ENCODE measurements at regions not wholly inside any gene's neighbourhood (a gene's known extent, or its start where the extent isn't known, plus 50 kb on each side); places are given as distances from the start of the nearest gene placed in this dataset.

DNA sequence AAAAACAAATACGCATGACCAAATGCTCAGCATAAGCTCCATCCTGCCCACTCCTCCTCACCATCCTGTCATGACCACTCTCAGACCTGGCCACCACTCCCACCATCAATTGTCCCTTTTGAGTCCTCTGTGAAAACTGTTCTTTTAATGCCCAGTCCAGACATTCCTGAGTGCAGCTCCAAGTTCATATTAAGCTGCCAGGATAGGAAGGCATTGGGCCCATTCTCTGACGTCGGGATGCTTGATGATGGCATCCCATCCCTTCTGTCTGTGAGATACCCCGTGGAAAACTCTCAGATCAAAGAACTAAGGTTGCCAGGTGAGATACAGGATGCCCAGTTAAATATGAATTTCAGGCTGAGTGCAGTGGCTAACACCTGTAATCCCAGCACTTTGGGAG, 89.9 kb upstream of the KIF5B start:
- Histone ChIP-seq H3K27ac (ENCODE audit: extremely low read depth, low read depth, low read length) (no peak overlapping the region), H3K9me3 (ENCODE audit: control insufficient read depth, insufficient read depth, low read depth, low read length) (no peaks in the 10 kb centered on the region), H3K4me1 (ENCODE audit: control insufficient read depth, insufficient read depth, low read length) (peaks cover 13% of the 10 kb centered on the region), H3K36me3 (ENCODE audit: control insufficient read depth in 2 of 2, insufficient read depth in 1 of 2, low read length in 2 of 2) (no peaks in the 10 kb centered on the region), H3K4me3 (ENCODE audit: low read depth, low read length) (no peak overlapping the region)
- ChIA-PET CTCF (interaction anchor here (0.5 to 0.6 kb wide), 2 partner anchors 13 to 69 kb away, joined by 3 read pairs; no protein-coding TSS in a partner anchor), POLR2A (no interaction called here)
- TF ChIP-seq ZXDB (tag by site-specific recombination; IDR thresholded peaks at IDR 0.05) (no peak), ZSCAN16 (tag by site-specific recombination; IDR thresholded peaks at IDR 0.05) (no peak), ZNF521 (tag by site-specific recombination; IDR thresholded peaks at IDR 0.05) (no peak), ZBTB21 (tag by site-specific recombination; IDR thresholded peaks at IDR 0.05) (no peak), KLF16 (tag by site-specific recombination; IDR thresholded peaks at IDR 0.05) (no peak), SALL2 (tag by site-specific recombination; IDR thresholded peaks at IDR 0.05; ENCODE audit: borderline replicate concordance) (no peak), ZNF266 (tag by site-specific recombination; IDR thresholded peaks at IDR 0.05; ENCODE audit: low read depth) (no peak)
- TF ChIP-seq, protein P1, sequence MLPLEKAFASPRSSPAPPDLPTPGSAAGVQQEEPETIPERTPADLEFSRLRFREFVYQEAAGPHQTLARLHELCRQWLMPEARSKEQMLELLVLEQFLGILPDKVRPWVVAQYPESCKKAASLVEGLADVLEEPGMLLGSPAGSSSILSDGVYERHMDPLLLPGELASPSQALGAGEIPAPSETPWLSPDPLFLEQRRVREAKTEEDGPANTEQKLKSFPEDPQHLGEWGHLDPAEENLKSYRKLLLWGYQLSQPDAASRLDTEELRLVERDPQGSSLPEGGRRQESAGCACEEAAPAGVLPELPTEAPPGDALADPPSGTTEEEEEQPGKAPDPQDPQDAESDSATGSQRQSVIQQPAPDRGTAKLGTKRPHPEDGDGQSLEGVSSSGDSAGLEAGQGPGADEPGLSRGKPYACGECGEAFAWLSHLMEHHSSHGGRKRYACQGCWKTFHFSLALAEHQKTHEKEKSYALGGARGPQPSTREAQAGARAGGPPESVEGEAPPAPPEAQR (tag by site-specific recombination; IDR thresholded peaks at IDR 0.05): no peak
- TF ChIP-seq, protein P2, sequence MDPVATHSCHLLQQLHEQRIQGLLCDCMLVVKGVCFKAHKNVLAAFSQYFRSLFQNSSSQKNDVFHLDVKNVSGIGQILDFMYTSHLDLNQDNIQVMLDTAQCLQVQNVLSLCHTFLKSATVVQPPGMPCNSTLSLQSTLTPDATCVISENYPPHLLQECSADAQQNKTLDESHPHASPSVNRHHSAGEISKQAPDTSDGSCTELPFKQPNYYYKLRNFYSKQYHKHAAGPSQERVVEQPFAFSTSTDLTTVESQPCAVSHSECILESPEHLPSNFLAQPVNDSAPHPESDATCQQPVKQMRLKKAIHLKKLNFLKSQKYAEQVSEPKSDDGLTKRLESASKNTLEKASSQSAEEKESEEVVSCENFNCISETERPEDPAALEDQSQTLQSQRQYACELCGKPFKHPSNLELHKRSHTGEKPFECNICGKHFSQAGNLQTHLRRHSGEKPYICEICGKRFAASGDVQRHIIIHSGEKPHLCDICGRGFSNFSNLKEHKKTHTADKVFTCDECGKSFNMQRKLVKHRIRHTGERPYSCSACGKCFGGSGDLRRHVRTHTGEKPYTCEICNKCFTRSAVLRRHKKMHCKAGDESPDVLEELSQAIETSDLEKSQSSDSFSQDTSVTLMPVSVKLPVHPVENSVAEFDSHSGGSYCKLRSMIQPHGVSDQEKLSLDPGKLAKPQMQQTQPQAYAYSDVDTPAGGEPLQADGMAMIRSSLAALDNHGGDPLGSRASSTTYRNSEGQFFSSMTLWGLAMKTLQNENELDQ (tag by site-specific recombination; IDR thresholded peaks at IDR 0.05; ENCODE audit: low read depth): no peak

DNA sequence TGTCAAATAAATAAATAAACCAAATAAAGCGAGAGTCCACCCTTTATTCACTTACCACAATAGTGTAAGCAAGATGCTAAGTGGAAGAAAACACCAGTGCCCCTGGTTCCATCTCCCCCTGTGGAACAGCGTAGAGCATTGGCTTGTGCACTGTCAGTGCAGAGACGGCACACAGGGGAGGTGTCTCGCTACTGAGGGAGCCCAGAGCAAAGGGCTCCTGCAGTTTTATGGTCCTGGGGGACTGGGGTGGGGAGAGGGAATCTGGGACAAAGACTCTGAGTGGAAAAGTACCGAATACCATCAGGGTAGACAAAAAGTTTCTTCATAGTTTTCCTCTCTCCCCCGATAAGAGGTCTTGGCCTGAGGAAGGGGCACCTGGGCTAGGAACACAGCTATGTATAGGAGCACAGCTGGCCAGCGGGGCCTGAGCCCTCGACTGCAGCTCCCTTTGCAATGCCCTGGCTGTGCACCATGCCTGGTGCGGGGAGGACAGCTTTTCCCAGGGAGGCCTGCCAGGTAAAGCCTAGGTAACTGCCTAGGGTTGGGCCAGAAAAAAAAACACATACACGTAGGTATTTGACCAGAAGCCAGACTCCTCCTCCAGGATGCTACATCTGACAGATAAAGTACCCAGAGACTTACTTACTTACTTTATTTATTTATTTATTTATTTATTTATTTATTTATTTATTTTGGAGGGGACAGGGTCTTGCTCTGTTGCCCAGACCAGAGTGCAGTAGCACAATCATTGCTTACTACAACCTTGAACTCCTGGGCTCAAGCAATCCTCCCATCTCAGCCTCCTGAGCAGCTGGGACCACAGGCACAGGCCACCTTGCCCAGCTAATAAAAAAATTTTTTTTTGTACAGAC, 88.8 kb upstream of the KIF5B start:
- Histone ChIP-seq H3K36me3 (ENCODE audit: control insufficient read depth in 2 of 2, insufficient read depth in 1 of 2, low read length in 2 of 2) (no peaks in the 10 kb centered on the region), H3K4me3 (ENCODE audit: low read depth, low read length) (no peak overlapping the region), H3K4me1 (ENCODE audit: control insufficient read depth, insufficient read depth, low read length) (peaks cover 11% of the 10 kb centered on the region; the same call in 1 of the 2 replicates), H3K27ac (ENCODE audit: extremely low read depth, low read depth, low read length) (no peak overlapping the region), H3K9me3 (ENCODE audit: control insufficient read depth, insufficient read depth, low read depth, low read length) (no peaks in the 10 kb centered on the region)
- ChIA-PET CTCF (no interaction called here), POLR2A (no interaction called here)
- TF ChIP-seq ZNF701 (tag by site-specific recombination; IDR thresholded peaks at IDR 0.05) (no peak), ZNF558 (tag by site-specific recombination; IDR thresholded peaks at IDR 0.05) (peak; percentile 74; the same call in 1 of the 2 replicates), ZFP41 (tag by site-specific recombination; IDR thresholded peaks at IDR 0.05; ENCODE audit: borderline replicate concordance) (no peak), GLIS1 (tag by site-specific recombination; IDR thresholded peaks at IDR 0.05) (no peak), BCL11B (tag by site-specific recombination; IDR thresholded peaks at IDR 0.05; ENCODE audit: low read depth) (no peak), HOXA7 (CRISPR knock-in tag; IDR thresholded peaks at IDR 0.05; ENCODE audit: borderline replicate concordance) (no peak), ZIC2 (tag by site-specific recombination; IDR thresholded peaks at IDR 0.05) (peak; percentile 25; the same call in 1 of the 2 replicates), ZNF155 (tag by site-specific recombination; IDR thresholded peaks at IDR 0.05) (no peak), ZNF560 (tag by site-specific recombination; IDR thresholded peaks at IDR 0.05; ENCODE audit: borderline replicate concordance) (0 out of 2 replicates have a peak, but pooled peaks have one; percentile 40), ZNF664 (tag by site-specific recombination; IDR thresholded peaks at IDR 0.05) (peak; percentile 71; the same call in 1 of the 2 replicates)
- TF ChIP-seq, protein P3, sequence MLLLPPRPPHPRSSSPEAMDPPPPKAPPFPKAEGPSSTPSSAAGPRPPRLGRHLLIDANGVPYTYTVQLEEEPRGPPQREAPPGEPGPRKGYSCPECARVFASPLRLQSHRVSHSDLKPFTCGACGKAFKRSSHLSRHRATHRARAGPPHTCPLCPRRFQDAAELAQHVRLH (tag by site-specific recombination; IDR thresholded peaks at IDR 0.05): peak; percentile 40; the same call in 1 of the 2 replicates
- TF ChIP-seq, protein P4, sequence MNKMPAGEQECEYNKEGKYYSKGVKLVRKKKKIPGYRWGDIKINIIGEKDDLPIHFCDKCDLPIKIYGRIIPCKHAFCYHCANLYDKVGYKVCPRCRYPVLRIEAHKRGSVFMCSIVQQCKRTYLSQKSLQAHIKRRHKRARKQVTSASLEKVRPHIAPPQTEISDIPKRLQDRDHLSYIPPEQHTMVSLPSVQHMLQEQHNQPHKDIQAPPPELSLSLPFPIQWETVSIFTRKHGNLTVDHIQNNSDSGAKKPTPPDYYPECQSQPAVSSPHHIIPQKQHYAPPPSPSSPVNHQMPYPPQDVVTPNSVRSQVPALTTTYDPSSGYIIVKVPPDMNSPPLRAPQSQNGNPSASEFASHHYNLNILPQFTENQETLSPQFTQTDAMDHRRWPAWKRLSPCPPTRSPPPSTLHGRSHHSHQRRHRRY (tag by site-specific recombination; IDR thresholded peaks at IDR 0.05): no peak
- TF ChIP-seq, protein P5, sequence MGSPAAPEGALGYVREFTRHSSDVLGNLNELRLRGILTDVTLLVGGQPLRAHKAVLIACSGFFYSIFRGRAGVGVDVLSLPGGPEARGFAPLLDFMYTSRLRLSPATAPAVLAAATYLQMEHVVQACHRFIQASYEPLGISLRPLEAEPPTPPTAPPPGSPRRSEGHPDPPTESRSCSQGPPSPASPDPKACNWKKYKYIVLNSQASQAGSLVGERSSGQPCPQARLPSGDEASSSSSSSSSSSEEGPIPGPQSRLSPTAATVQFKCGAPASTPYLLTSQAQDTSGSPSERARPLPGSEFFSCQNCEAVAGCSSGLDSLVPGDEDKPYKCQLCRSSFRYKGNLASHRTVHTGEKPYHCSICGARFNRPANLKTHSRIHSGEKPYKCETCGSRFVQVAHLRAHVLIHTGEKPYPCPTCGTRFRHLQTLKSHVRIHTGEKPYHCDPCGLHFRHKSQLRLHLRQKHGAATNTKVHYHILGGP (tag by site-specific recombination; IDR thresholded peaks at IDR 0.05): no peak
- TF ChIP-seq, protein P6, sequence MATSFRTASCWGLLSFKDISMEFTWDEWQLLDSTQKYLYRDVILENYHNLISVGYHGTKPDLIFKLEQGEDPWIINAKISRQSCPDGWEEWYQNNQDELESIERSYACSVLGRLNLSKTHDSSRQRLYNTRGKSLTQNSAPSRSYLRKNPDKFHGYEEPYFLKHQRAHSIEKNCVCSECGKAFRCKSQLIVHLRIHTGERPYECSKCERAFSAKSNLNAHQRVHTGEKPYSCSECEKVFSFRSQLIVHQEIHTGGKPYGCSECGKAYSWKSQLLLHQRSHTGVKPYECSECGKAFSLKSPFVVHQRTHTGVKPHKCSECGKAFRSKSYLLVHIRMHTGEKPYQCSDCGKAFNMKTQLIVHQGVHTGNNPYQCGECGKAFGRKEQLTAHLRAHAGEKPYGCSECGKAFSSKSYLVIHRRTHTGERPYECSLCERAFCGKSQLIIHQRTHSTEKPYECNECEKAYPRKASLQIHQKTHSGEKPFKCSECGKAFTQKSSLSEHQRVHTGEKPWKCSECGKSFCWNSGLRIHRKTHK (tag by site-specific recombination; IDR thresholded peaks at IDR 0.05): no peak
